HG03097 (cell line): ENCODE measurements at regions not wholly inside any gene's neighbourhood (a gene's known extent, or its start where the extent isn't known, plus 50 kb on each side); places are given as distances from the start of the nearest gene placed in this dataset.

Source experiments
- ATAC-seq: cut with Tn5 transposase; IDR thresholded peaks from one replicate; pipeline ENCODE4 v1.9.1; 2021; ENCODE audit not compliant: unreplicated experiment, low FRiP score

- no peak for ATAC-seq
Measured at GRCh38 chr5:54695198-54695966, 177.8 kb downstream of the SNX18 start.

GRCh38 chr5:54693936-54694657, 176.5 kb downstream of the SNX18 start:
- ATAC-seq: no peak

DNA sequence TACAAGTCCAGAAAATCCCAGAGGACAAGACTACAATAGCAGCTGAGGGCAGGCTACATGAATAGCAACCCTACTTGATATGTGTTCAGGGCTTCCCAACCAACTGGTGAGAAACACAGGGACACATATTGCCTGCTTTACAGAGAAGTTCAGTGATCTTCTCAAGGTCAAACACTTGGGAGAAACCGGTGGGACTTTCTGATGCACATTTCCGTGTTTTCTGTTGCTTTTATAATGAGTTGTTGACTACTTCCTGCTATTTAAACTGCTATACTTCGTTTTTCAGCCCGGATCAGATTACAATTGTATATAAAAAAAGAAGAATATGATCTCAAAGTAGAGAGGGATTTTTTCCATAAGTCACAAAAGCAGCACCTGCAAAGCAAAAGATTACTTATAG, 175.1 kb downstream of the SNX18 start:
- no peak for ATAC-seq

DNA sequence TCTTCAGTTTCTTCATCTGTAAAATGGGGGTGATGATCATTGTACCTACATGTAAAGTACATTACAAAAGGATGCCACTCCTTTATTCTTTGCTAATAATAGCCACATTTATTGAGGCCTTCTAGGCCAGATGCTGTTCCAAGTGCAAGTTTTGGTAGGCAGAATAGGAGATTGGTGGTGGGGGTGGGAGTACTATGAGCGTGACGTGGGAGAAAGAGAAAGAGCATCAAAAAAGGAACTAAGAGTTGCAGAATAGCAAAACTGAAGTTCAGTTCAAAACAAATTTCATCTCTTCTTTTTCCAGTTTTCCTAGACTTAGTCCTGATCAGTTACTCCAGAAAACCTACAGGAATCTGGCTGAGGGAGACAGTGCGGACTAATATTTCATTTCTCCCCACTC, 174.1 kb downstream of the SNX18 start:
- ATAC-seq: no peak

DNA sequence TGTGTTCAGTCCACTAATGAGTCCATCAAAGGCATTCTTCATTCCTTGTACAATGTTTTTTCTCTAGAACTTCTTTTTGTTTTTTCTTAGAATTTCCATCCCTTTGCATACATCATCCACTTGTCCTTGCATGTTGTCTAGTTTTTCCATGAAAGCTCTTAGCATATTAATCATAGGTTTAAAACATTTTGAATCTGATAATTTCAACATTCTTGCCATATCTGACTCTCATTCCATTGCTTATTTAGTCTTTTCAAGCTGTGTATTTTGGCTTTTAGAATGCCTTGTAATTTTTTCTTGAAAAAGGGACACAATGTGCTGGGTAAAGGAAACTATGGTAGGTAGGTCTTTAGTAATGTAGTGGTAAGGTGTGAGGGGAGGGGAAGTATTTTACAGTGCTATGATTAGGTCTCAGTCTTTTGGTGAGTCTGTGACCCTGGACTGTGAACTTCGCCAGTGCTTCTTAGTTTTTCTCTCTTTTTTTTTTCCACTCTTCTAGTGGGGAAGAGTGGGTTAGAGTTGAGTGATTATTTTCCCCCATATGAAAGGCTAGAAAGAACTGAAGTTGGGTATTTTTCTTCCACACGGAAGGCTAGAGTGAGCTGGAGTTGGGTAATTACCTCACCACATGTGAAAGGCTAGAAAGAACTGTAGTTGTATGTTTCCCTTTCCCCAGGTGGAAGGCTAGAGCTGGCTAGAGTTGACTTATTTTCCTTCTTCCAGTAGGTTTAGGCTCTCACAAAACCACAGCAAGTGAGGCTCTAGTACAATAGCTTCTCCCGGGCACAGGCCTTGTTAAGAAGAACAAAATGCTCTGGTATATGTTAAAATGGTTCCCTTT, 172.1 kb downstream of the SNX18 start:
- ATAC-seq: no peak

DNA sequence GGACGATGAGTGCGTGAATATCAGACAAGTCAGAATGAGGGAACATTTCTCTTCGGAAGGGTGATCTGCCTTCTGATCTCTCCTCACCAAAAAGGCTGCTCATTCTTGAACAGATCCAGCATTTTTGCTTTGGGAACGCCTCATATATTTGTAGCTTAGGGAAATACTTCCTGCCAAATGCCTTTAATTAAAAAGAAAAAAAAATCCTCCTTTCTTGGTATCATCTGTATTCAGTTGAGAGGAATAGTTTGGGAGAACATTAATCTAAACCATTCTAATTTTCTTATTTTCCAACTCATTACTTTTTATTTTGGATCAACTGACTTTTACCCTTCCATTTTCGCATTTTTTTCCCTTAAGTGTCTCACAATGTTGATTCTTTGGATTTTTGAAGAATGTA, 163.4 kb downstream of the SNX18 start:
- no peak for ATAC-seq

GRCh38 chr5:54679686-54680085, 162.1 kb downstream of the SNX18 start:
- no peak for ATAC-seq

DNA sequence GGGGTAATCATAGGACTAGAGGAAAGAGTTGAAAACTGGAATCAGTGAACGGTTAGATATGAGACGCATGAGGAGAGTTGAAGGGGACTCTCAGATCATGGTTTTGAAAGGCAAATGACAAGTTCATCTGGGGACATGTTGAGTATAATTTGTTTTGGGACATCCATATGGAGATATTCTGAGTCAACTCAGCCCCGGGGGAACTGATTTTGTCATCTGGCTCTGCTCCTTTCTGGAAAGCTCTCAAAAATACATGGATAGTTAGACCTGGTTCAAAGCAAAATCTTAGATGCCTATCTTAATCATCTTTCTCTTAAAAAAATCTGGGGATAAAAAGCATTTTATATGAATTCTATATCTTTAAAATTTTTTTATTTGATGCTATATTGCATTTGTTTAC, 161.2 kb downstream of the SNX18 start:
- ATAC-seq: no peak

DNA sequence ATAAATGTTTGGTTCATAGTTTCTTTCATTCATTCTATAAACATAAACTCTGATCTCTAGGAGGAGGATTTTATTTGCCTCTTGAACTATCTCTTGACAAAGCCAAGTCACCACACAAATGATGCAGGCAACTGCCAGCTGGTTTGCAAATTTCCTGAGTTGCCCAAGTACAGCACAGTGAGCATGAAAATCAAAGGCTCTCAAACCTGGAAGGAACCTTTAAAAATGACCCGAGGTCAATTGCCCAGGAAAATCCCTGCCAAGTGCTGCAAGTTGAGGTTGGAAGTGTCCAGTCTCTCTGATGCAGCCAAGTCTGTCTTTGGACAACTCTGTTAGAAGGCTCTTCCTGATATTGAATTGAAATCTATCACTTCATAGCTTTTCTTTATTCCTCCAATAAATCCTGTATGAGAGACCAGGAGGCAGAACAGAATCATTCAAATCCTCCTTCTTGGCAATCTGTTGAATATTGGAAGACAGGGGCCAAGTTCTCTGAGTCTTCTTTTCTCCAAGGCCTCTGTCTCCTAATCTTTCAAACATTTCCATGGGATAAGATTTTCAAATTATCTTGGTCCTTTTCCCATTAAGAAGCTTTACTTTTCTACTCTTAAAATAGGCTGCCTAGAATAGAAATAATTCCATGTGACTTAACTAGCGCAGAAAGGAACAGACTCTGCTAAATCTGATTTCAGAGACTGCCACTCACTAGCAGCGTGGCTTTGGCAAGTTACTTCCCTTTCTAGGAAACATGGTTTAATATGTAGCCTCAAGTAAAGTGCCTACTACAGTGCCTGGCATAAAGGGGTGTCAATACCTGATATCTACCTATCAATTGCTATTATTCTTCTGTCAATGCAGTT, 159.2 kb downstream of the SNX18 start:
- no peak for ATAC-seq

DNA sequence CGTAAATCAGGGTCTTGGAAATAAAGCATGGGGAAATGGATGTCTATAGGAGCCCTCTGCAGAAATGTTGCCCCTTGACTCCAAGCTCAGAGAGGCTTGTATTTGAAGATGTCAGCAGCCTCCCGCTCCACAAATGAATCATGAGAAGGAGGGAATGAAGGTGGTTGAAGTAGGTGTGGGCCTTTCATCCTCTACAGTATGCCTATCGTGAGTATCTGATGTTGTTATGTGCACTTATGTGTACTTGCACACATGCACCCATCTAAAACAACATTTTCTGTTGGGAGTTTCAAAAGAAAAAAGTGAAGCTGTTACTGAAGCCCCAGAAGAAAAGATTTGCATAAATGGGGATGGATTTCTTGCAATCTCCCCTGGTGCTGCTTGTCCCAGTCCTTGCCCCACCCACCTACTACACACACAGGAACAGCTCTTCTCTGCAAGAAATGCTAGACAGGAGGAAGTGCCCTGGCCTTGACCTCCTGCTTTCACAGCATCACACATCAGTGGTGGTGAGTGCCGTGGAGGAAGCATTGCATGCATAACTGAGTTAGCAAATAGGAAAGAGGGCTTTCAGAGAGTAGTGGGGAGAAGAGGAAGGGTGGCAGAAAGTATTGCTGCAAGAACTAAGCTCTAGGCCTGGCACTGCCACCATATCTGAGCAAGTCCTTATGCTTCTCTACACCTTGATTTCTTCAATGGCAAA, 156.1 kb downstream of the SNX18 start:
- no peak for ATAC-seq

DNA sequence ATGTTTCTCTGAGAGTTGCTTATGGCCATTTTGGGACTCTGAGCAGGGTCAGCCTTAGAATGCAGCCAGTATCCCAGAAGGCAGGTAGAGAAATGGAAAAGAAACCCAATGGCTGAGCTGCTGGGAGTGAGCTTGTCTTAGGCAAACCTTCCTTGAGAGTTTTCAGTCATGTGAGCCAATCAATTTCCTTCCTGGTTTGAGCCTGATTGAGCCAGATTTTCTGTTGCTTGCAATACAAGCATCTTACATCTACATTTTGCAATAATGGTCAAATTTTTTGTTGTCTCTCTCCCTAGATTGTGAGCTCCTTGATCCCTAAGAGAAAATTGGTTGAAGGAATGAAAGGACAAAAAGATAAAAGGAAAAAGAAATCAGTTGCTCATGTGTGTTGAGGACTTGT, 155.3 kb downstream of the SNX18 start:
- no peak for ATAC-seq

GRCh38 chr5:54671681-54672080, 154.1 kb downstream of the SNX18 start:
- no peak for ATAC-seq

GRCh38 chr5:54671111-54671531, 153.6 kb downstream of the SNX18 start:
- ATAC-seq: no peak

DNA sequence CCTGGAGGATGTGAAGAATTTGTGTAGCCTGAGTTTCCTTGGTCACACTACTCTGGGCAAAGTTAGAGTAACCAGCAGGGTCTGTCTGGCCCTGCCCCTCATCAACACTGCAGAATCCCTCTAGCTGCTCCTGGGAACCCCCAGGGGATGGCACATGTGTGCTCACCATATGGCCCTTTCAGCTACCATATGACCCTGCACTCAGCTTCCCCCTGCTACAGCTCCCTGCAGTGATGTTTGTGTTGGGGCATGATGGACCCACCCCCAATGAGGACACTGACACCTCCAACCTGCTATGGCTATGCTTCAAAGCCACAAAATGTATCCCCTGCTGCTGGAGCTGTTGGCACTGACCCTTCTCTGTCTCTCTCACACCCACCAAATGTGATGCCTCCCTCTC, 152.7 kb downstream of the SNX18 start:
- no peak for ATAC-seq

- ATAC-seq: no peak
Measured at GRCh38 chr5:54669845-54670244, 152.3 kb downstream of the SNX18 start.

GRCh38 chr5:54669285-54669684, 151.7 kb downstream of the SNX18 start:
- no peak for ATAC-seq

DNA sequence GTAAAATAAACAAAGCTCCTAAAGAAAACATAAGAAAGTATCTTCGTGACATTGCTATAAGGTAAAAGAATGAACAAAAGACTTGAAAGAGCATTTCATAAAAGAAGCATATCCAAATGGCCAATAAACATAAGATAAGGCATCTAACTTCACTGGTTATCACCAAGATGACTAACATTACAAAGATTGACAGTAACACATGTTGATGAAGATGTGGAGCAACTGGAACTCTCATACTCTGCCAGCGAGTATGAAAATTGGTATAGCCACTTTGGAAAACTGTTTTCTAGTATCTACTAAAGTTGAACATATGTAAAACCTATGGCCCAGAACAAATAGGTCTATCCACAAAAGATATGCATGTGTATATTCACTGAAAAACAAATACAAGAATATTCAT, 150.5 kb downstream of the SNX18 start:
- no peak for ATAC-seq

- no peak for ATAC-seq
Measured at GRCh38 chr5:54667136-54667535, 149.6 kb downstream of the SNX18 start.

DNA sequence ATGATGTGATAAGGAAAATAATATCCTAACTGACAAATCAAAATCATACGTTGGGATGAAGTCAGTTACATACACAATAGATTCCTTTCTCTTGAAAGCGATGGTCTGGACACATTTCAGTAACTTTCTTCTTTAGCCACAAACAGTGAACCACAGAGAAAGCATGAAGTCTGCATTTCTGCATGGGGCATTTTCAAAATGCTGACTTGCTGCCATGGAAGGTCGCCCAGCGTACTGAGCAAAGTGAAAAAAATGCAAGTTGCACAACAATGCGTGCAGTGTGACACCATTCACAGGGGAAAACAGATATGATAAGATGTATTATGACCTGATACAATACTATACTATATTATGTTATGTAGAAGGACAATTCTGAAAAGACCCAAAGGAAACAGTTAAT, 146.3 kb downstream of the SNX18 start:
- ATAC-seq: no peak

DNA sequence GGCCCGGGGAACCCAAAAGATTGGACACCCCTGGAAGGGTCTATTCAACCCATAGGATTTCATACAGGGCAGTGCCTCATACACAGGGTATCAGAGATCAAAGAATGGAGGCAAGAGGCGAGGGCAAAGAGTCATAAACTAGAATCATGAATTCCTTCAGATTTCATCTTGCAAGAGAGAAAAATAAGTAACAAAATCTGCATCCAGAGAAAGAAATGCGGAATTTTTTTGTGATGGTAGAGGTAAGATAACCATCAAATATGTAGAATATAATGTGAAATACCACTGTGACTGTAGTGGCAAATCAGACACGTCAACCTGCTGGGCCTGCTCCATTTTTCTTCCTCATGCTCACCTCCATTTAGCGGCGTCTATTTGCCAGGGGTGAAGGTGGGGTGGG, 143.6 kb downstream of the SNX18 start:
- ATAC-seq: no peak
